ENCODE measurements at regions not wholly inside any gene's neighbourhood (a gene's known extent, or its start where the extent isn't known, plus 50 kb on each side); places are given as distances from the start of the nearest gene placed in this dataset.

- TF ChIP-seq POLR2A (IDR thresholded peaks at IDR 0.05) (no peak), CTCF (IDR thresholded peaks at IDR 0.05) (no peak)
These were observed 149.0 kb upstream of the HDAC4 start for GRCh38 chr2:239549711-239550255.
